Tibial nerve (tissue), 4 donors: ENCODE measurements at regions not wholly inside any gene's neighbourhood (a gene's known extent, or its start where the extent isn't known, plus 50 kb on each side); places are given as distances from the start of the nearest gene placed in this dataset.

Experiments used
- EP300 ChIP-seq, 2 donors: sonication (generic); formaldehyde crosslinking; IDR thresholded peaks; one replicate each; pipeline ENCODE4 v1.6.1; 2017; ENCODE audit warnings: antibody characterized with exemption in 2 of 2, mild to moderate bottlenecking in 1 of 2
- TF ChIP-seq, protein P1 (sequence below), 5 experiments: fragments of 200-600 bp in 3 of 5; fragments of 450-650 bp in 2 of 5; sonication (generic) in 3 of 5; IDR thresholded peaks; one replicate each; pipeline ENCODE4 v1.5.1; 2016 to 2019; ENCODE audit warnings: antibody characterized with exemption in 5 of 5, mild to moderate bottlenecking in 3 of 5, moderate library complexity in 2 of 5

DNA sequence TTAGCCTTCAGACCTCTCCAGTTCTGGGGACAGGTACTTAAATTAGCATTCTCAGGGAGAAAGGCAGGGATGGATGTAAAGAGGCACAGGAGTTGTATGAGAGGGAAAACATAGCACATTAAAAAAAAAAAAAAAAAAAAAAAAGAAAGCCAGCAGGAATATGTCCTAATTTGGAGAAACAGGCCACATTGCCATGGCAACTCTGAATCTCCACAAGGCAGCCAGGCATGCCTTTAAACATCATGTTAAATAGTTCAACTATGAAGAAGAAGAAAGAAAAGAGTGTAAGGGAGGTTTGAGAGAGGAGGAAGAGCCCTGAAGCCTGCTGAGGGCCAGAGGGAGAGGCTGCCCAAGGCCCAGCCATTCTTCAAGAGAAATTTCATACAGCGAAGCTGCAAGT, 145.8 kb downstream of the GRIN2B start:
- TF ChIP-seq, protein P1, sequence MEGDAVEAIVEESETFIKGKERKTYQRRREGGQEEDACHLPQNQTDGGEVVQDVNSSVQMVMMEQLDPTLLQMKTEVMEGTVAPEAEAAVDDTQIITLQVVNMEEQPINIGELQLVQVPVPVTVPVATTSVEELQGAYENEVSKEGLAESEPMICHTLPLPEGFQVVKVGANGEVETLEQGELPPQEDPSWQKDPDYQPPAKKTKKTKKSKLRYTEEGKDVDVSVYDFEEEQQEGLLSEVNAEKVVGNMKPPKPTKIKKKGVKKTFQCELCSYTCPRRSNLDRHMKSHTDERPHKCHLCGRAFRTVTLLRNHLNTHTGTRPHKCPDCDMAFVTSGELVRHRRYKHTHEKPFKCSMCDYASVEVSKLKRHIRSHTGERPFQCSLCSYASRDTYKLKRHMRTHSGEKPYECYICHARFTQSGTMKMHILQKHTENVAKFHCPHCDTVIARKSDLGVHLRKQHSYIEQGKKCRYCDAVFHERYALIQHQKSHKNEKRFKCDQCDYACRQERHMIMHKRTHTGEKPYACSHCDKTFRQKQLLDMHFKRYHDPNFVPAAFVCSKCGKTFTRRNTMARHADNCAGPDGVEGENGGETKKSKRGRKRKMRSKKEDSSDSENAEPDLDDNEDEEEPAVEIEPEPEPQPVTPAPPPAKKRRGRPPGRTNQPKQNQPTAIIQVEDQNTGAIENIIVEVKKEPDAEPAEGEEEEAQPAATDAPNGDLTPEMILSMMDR (IDR thresholded peaks at IDR 0.05), result no peak
- no peak for TF ChIP-seq EP300 (IDR thresholded peaks at IDR 0.05)
